COLO668 (cell line): ENCODE measurements at regions not wholly inside any gene's neighbourhood (a gene's known extent, or its start where the extent isn't known, plus 50 kb on each side); places are given as distances from the start of the nearest gene placed in this dataset.
"Not testable (repeated sequence)": the region's sequence is repeated elsewhere in the genome, so short reads cannot be mapped to it uniquely, and the experiment has no call there.

Experiments used
- DNase-seq: peaks from one replicate; lab custom pipeline; 2025; ENCODE audit not compliant: unreplicated experiment; lab: John Stamatoyannopoulos, UW

GRCh38 chr9:18066608-18067007, 407.3 kb upstream of the ADAMTSL1 start:
- not testable (repeated sequence) for DNase-seq

- DNase-seq: no peak
Measured at GRCh38 chr9:18067548-18068120, 406.3 kb upstream of the ADAMTSL1 start.

- no peak for DNase-seq
Measured at GRCh38 chr9:18068900-18069299, 405.1 kb upstream of the ADAMTSL1 start.

GRCh38 chr9:18071651-18072060, 402.3 kb upstream of the ADAMTSL1 start:
- no peak for DNase-seq

DNA sequence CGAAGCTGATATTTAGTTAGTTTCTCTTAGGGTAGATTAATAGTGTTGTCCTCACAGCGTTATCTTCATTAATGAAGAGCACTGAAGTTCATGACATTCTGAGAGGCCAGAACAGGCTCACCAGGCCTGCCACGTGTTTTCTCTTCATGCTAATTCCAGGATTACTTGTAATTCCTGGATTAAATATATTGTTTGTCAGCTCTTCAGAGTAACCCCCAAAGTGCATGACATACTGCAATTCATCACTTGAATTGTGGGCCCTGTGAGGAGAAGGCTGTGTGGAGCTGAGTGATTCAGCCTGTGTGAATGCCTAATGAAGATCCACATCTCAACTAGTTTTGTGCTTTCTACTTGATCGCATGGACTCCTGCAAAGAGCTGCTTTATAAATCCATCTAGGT, 401.0 kb upstream of the ADAMTSL1 start:
- DNase-seq: no peak

DNA sequence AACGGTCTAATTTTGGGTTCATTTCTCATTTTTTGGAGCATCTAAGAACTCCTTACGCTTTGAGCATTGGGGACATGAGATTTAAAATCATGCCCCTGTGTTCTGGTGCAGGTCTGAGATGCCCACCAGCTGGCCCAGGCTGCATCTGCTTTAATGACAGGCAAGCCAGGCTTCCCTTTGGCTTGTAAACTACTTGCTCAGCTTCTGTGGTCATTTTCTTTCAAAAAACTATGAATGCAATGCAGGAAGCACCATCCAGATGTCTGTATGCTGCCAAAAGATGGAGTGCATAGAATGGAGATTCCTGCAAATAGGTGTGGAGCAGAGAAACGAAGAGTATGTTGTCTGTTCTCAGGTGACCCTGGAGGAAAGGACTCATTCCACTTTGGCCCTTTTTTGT, 399.9 kb upstream of the ADAMTSL1 start:
- DNase-seq: no peak

DNA sequence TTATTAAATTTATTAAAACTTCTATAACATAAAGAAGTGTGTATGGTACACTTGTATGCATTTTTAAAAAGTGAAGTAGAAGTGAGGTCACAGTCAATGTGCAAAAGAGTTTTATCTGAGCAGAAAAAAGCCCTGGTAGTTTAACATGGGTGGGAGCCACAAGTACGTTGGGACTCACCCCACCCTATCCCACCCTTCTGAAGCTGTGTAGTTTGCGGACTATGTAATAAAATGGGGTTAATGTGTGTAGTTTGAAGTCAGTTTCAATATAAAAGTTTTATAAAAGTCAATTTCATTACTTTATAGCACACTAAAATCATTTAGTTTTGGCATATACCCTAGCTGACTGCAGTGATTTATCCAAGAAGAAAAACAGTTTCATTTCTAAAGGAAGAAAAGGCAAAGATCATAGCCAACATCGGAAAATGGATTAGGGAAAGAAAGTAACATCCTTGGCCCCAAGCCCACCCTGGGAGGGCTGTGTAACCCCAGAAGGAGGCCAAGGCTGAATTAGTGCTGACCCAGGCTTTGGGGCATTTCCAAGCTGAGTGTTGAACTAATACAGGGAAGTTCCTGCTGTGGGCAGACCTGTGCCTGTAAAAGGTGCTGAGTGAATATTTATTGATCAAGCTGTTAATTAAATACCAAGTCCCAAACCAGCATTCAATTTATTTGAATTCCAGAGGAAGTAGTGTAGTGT, 398.6 kb upstream of the ADAMTSL1 start:
- DNase-seq: no peak

DNA sequence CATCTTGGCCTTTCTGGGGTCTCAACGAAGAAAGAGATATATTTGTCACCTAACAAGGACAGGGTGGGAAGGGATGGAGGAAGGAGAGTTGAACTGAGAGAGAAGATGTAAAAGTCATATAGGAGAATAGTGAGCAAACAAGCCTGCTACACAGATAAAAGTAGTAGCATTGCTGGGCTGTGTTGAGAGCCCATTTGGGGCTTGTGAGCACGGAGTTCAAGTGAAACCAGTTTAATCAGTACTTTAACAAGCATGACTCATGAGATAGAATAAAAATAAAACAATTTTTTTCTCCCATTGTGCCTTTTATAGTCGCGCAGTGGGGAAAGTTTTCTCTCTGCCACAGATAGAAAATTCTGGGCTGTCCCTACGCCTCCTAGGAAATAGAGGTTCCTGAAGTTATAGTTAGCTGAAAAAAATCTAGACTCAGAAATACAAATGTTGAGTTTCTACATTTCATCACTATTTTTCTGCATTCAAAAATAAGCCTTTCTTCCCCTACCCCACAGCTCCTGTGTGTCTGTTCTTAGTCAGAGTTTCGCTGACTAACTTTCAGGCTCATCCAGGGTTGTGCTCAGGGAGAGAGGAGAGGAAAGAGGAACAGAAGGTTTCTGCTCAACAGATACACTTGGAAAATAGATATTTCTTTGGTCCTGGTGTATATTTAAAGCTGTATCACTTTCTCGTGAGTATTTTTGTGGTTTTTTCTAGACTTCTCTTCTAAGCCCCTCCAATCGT, 395.8 kb upstream of the ADAMTSL1 start:
- DNase-seq: no peak

GRCh38 chr9:18092138-18092537, 381.8 kb upstream of the ADAMTSL1 start:
- DNase-seq: no peak

DNA sequence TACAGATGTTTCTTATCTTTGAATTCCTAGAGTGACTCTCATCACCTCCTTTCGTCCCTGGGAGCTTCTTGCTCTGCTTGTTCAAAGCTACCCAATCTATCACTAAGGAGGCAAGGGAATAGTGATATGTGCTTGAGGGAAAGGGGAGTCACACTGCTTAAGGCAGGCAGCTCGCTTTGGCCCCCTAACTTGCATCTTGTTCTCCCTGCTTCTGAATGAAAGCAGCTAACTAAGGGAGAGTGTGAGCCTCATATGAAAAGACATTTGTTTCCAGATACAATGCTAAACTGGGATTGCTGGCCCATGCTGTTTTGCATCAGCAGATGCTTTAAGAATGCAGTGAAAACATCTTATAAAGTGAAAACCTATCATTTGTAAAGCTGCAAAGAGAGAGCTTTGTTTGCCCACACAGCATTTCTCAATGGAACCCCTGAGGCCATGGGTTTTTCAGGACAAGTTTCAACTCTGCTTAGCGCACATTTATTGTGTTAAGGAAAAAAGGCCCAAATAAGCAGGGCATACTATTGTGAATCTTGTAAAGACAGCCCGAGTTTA, 367.9 kb upstream of the ADAMTSL1 start:
- DNase-seq: no peak

GRCh38 chr9:18109675-18110074, 364.3 kb upstream of the ADAMTSL1 start:
- DNase-seq: no peak

DNA sequence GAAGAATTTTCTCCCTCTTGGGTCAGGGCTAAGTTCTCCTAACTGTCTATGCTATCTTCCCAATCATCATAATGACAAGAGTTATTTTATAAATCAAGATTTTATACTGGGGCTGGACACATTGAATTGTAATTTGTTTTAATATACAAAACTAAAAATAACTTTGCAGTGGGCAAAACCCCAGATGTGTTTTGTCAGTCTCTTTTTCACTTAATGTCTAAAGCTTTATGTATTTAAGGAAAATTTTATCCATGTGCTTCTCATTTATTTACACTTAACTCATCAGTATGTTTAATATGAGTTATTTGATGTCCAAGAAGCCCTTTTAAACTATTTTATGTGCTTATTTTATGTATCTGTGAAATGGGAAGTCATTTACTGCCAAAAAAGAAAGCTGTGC, 362.8 kb upstream of the ADAMTSL1 start:
- DNase-seq: no peak

- no peak for DNase-seq
Measured at GRCh38 chr9:18114559-18115475, 359.1 kb upstream of the ADAMTSL1 start.

- DNase-seq: no peak
Measured at GRCh38 chr9:18118268-18118667, 355.7 kb upstream of the ADAMTSL1 start.

- no peak for DNase-seq
Measured at GRCh38 chr9:18122171-18122570, 351.8 kb upstream of the ADAMTSL1 start.

DNA sequence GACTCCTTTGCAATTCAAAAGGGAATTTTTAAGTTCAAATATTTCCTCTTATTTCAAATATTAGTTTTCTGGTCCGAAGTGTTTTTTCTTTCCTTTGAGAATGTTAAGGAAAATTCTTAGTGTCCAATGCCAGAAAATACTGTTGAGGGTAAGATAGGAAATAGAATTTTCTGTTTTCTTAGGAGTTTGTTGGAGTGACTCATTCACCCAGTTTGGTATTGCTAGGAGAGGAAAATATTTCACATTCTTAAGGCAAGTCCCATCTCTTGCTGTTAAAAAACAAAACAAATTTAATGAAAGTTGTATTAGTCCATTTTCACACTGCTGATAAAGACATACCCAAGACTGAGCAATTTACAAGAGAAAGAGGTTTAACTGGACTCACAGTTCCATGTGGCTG, 349.2 kb upstream of the ADAMTSL1 start:
- no peak for DNase-seq

- DNase-seq: no peak
Measured at GRCh38 chr9:18126831-18127498, 347.0 kb upstream of the ADAMTSL1 start.

DNA sequence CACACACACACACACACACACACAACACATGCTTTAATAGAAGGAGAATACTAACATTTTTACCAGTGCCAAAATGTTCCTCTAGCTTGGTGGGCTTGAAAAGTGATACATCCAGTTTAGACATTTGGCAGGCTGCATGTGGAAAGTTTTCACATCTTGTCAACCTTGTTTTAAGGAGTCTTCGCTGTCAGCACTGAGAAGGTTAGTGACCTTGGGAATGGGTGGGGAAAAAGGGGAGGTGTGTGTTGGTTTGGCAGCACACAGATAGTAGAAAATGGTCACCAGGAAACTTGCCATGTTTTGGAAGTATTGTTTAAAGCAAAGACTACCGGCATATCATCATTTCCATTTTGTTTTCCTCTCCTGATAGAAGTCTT, 346.5 kb upstream of the ADAMTSL1 start:
- no peak for DNase-seq

DNA sequence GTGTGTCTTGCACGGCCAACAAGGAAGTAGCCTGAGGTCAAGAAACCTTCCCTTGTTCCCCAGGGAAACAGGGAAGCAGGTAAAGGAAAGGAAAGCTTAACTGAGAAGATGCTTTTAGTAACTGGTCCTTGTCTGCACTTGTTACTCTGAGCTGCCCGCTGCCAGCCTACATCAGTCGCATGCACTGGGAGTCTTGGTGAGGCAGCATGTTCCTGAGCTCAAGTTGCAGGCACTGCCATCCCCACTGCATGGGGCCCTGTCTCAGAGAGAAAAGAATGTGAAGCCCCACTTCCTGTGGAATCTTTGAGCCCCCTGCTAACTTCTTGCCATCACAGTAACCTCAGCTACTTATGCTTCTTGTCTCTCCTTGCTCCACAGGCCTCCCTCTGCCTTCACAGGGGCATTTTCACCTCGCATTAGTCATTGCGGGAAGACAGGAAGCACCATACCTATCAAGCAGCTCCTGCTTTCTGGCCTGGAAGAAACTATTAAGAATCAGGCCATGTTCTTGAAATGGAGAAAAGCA, 344.1 kb upstream of the ADAMTSL1 start:
- DNase-seq: no peak

DNA sequence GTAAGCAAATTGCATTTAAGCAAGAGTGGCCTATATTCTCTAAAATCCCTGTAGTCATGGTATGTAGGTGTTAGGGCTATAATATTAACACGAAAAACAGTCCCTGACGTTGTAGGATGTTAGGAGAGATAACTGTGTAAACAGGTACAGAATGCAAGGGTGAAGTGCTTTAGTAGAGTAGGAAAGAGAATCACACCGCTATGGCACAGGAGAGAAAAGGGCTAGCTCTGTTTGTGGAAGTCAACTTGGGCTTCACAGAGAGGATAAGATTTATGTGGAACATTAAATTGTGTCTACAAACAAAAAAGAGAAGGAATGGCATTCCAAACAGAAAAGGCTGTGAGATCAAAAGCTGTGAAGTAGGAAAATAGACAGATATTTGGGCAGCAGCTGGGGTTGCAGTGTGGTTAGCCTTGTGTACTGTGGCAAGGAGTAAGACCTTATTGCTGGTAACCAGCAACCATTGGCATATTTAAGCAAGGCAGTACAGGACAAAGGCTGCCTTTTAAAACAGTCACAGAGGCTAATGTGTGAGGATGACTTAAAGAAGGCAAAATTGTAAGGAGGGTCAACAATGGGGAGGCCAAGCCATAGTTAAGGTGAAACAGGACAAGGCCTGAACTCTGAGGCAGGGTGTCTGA, 337.5 kb upstream of the ADAMTSL1 start:
- no peak for DNase-seq
